GM12874 (cell line): ENCODE measurements at regions not wholly inside any gene's neighbourhood (a gene's known extent, or its start where the extent isn't known, plus 50 kb on each side); places are given as distances from the start of the nearest gene placed in this dataset.

Experiments used
- TF ChIP-seq, protein P1 (sequence below): IDR thresholded peaks from 2 replicates; pipeline ENCODE4 v1.5.1; 2011; ENCODE audit warnings: low read depth, mild to moderate bottlenecking, control low read depth, low read length, moderate library complexity; ENCODE audit not compliant: insufficient read depth

DNA sequence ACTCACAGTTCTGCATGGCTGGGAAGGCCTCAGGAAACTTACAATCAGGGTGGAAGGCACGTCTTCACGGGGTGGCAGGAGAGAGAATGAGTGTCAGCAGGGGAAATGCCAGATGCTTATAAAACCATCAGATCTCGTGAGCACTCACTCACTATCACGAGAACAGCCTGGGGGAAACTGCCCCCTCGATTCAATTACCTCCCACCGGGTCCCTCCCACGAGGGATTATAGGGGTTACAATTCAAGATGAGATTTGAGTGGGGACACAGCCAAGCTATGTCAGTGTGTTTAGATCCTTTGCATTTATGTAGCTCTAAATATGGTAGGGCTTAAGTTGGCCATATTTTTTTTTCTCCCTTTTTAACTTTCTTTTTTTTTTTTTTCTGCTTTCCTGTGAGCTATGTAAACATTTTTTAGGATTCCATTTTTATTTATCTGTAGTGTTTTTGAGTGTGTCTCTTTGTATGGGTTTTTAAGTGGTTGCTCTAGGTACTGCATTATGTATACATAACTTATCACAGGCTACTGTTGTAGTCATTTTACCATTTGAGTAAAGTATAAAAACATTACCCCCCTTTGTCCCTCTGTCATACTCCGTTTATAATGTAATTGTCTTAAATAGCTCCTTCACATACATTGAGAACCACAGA, 79.0 kb downstream of the ADRA2C start:
- TF ChIP-seq, protein P1, sequence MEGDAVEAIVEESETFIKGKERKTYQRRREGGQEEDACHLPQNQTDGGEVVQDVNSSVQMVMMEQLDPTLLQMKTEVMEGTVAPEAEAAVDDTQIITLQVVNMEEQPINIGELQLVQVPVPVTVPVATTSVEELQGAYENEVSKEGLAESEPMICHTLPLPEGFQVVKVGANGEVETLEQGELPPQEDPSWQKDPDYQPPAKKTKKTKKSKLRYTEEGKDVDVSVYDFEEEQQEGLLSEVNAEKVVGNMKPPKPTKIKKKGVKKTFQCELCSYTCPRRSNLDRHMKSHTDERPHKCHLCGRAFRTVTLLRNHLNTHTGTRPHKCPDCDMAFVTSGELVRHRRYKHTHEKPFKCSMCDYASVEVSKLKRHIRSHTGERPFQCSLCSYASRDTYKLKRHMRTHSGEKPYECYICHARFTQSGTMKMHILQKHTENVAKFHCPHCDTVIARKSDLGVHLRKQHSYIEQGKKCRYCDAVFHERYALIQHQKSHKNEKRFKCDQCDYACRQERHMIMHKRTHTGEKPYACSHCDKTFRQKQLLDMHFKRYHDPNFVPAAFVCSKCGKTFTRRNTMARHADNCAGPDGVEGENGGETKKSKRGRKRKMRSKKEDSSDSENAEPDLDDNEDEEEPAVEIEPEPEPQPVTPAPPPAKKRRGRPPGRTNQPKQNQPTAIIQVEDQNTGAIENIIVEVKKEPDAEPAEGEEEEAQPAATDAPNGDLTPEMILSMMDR: no peak

DNA sequence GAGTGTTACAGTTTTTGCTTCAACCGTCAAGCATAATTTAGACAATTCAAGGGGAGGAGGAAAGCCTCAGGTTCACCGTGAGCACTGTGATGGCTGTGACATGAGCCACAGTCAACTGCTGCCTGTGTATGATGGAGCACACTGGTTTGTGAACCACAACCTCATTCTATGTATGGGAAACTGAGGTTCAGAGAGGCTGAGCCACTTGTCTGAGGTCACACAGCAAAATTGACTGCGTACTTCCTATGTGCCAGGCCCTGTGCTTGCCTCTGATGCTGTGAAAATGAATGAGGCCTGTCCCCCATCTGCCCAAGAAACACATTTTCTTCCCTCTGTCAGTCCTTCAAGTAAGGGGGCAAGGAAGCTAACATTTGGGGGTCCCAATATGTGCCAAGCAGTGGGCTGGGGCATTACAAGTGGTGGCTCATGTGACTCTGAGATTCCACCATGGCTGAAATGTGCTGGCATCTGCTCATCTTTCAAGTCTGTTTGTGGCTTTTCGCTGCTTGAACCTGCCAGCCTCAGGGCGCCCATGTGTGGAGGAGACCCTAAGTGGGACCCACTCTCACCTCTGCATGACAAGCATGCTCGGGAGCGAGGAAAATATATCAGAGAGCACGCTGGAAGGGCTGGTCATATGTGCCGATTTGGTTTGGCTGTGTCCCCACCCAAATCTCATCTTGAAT, 79.7 kb downstream of the ADRA2C start:
- TF ChIP-seq, protein P1: no peak

DNA sequence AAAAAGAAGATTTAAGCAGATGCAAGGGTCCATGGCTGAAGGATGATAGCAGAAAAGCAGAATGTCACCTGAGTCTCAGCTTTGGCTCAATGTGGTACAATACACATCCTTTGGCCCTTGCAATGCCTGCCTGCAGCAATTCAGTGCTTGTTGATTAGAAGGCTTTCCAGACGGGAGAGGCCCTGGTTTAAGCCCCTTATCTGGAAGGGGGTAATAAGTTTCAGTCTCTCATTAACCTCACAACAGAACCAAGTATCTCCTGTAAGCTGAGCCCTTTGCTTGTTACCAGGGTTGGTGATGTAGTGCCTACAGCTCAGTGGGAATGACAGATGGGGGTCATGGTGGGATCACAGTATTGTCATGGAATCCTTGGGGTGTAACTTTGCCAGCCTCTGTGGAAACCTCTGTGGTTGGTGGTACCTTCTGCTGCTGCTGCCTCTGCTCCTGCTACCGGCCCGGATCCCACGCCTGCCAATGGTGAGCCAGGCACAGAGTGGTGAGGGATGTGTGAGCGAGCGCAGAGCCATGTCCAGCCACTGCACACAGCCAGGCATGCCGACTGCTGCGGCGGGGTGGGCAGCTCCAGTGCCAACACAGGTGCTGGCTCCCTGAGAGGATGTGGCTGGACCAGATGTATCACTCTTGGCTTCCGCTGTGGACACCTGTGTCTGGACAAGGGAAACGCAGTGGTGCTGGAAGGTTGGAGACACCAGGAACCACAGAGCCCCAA, 81.2 kb downstream of the ADRA2C start:
- TF ChIP-seq, protein P1: no peak

DNA sequence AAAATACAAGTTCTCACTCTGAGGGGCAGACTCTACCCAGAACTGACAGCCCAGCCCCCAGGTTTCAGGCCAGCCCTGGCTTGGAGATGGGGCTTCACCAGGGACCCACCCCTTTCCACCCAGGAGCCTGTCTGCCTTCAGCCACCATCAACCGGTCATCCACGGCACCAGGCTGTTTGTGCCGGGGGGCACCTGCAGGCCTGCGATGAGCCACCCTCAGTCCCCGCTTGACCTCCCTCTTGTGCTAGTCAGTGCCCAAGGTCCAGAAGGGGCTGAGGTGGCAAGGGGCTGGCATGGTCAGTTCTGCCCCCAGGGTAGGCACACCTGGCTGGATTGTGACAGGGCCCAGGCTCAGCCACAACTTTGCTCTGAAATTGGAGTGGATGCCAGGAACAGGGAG, 82.1 kb downstream of the ADRA2C start:
- TF ChIP-seq, protein P1: no peak

DNA sequence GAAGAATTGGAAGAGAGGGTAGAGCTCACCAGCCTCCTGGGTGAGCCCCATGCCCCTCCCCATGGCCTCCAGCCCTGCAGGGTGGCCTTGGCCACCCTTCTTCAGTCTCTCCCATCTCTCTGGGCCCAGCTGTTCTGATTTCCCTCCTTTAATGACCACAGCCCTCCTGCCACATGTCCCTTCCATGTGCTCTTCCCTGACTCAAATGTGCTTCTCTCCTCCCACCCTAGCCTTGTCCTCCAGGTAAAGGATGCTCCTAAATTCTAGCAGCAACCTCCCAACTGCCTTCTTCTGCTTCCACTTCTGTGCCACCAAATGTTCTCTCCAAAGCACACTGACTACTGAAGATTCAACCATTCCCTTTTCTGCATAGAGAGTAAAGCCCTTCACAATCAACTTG, 83.0 kb downstream of the ADRA2C start:
- TF ChIP-seq, protein P1: no peak

DNA sequence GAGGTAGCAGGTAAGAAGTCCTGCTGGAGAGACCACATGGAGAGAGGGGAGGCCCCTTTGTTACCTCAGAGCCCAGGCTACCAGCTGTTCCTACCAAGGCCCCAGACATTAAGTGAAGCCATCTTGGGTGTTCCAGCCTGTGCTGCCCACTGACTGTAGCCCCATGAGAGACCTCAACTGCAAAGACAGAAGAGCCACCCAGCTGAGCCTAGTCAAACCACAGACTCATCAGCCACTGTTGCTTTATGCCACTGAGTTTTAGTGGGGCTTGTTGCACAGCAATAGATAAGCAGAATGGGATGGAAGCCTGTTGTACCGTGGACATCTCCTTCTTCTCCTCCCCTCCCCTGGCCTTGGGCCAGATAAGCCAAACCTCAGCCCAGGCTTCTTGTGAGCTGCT, 83.9 kb downstream of the ADRA2C start:
- TF ChIP-seq, protein P1: no peak

DNA sequence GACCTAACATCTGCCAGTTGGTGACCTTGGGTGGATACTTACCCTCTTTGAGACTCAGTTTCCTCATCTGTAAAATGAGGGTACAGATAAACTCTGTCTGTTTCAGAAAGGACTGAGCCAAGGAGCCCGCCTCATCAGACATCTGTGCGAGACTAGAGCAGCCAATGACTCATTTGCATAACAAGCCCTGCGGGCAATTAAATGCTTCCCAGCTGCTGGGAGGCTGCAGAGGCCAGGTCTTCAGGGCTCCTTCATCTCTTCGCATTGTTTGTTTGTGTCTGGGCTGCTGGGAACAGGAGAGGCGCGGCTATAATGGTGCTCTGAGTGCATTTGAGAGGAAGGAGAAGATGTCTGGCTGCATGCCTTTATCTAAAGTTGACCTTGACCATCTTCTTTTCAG, 85.0 kb downstream of the ADRA2C start:
- TF ChIP-seq, protein P1: no peak
